GM23338 (cell line): ENCODE measurements at regions not wholly inside any gene's neighbourhood (a gene's known extent, or its start where the extent isn't known, plus 50 kb on each side); places are given as distances from the start of the nearest gene placed in this dataset.

Source experiments
- ATAC-seq: fragments of 200-7000 bp; cut with Tn5 transposase; 3 replicates; pipeline ENCODE4 v1.9.1; 2020
- DNase-seq: peaks from one replicate; pipeline ENCODE4 v3.0.0-alpha.2; 2015; ENCODE audit warnings: low spot score
- H2AFZ ChIP-seq: fragments of 200-600 bp; sonication (generic); 2 replicates; pipeline ENCODE4 v1.8.0; 2016; ENCODE audit warnings: antibody characterized with exemption, mild to moderate bottlenecking, moderate library complexity
- H3F3A ChIP-seq: fragments of 200-600 bp; sonication (generic); replicated peaks from 2 replicates; pipeline ENCODE4 v1.8.0; 2017; ENCODE audit warnings: antibody characterized with exemption, mixed run types, low read depth
- H3K27ac ChIP-seq: fragments of 200-600 bp; sonication (generic); 2 replicates; pipeline ENCODE4 v1.6.1; 2016; ENCODE audit warnings: low read depth
- H3K27me3 ChIP-seq: fragments of 200-600 bp; sonication (generic); 2 replicates; pipeline ENCODE4 v1.8.0; 2016; ENCODE audit warnings: mild to moderate bottlenecking, mixed run types, moderate library complexity; ENCODE audit not compliant: insufficient read depth
- H3K36me3 ChIP-seq: fragments of 200-600 bp; sonication (generic); 2 replicates; pipeline ENCODE4 v1.8.0; 2016; ENCODE audit warnings: mild to moderate bottlenecking; ENCODE audit not compliant: insufficient read depth
- H3K4me1 ChIP-seq: fragments of 200-600 bp; sonication (generic); 2 replicates; pipeline ENCODE4 v1.8.0; 2016; ENCODE audit warnings: mild to moderate bottlenecking, moderate library complexity; ENCODE audit not compliant: insufficient read depth
- H3K4me2 ChIP-seq: fragments of 200-600 bp; sonication (generic); 2 replicates; pipeline ENCODE4 v1.7.1; 2017; ENCODE audit warnings: mixed run types
- H3K4me3 ChIP-seq: fragments of 200-600 bp; sonication (generic); 2 replicates; pipeline ENCODE4 v1.6.1; 2016; ENCODE audit warnings: mixed run types
- H3K79me2 ChIP-seq: fragments of 200-600 bp; sonication (generic); replicated peaks from 2 replicates; pipeline ENCODE4 v1.8.0; 2017; ENCODE audit warnings: mild to moderate bottlenecking; ENCODE audit not compliant: insufficient read depth
- H3K9me2 ChIP-seq: fragments of 200-600 bp; sonication (generic); 2 replicates; pipeline ENCODE4 v1.8.0; 2017; ENCODE audit not compliant: insufficient read depth
- H4K20me1 ChIP-seq: fragments of 200-600 bp; sonication (generic); replicated peaks from 2 replicates; pipeline ENCODE4 v1.8.0; 2017; ENCODE audit warnings: mild to moderate bottlenecking; ENCODE audit not compliant: insufficient read depth
- H3K27ac Mint-ChIP-seq: 2 replicates; pipeline ENCODE4 v1.8.0; 2020; ENCODE audit warnings: inconsistent platforms, mild to moderate bottlenecking, moderate library complexity, mixed read lengths
- H3K27me3 Mint-ChIP-seq: 3 replicates; pipeline ENCODE4 v1.8.0; 2022; ENCODE audit warnings: low read depth, mild to moderate bottlenecking, moderate library complexity, mixed read lengths, inconsistent platforms; ENCODE audit not compliant: insufficient read depth, poor library complexity
- H3K36me3 Mint-ChIP-seq: 3 replicates; pipeline ENCODE4 v1.8.0; 2021; ENCODE audit warnings: low read depth, mild to moderate bottlenecking, inconsistent platforms, moderate library complexity, mixed read lengths
- H3K4me1 Mint-ChIP-seq: 3 replicates; pipeline ENCODE4 v1.8.0; 2020; ENCODE audit warnings: mild to moderate bottlenecking, inconsistent platforms, mixed read lengths
- H3K4me3 Mint-ChIP-seq: 3 replicates; pipeline ENCODE4 v1.8.0; 2021; ENCODE audit warnings: moderate library complexity, mild to moderate bottlenecking, inconsistent platforms, mixed read lengths
- H3K9me3 Mint-ChIP-seq: 3 replicates; pipeline ENCODE4 v1.8.0; 2020; ENCODE audit warnings: moderate library complexity, mild to moderate bottlenecking, inconsistent platforms, mixed read lengths
- CREB1 ChIP-seq: fragments of 250-450 bp; sonication (Bioruptor Pico); IDR thresholded peaks from 2 replicates; pipeline ENCODE4 v1.5.0; 2020; ENCODE audit warnings: low read depth, mild to moderate bottlenecking, moderate library complexity
- EZH2 ChIP-seq: fragments of 200-600 bp; sonication (generic); IDR thresholded peaks from one replicate; pipeline ENCODE4 v1.8.0; 2017; ENCODE audit warnings: antibody characterized with exemption, mild to moderate bottlenecking, low read depth; ENCODE audit not compliant: unreplicated experiment
- EZH2phosphoT487 ChIP-seq: fragments of 200-600 bp; sonication (generic); IDR thresholded peaks from one replicate; pipeline ENCODE4 v1.8.1; 2018; ENCODE audit warnings: antibody characterized with exemption; ENCODE audit not compliant: unreplicated experiment
- JUNB ChIP-seq: IDR thresholded peaks from one replicate; pipeline ENCODE4 v1.6.1; 2016; ENCODE audit warnings: antibody characterized with exemption; ENCODE audit not compliant: unreplicated experiment
- NANOG ChIP-seq: IDR thresholded peaks from 2 replicates; pipeline ENCODE4 v1.6.1; 2016; ENCODE audit warnings: antibody characterized with exemption, borderline replicate concordance
- POLR2AphosphoS5 ChIP-seq: IDR thresholded peaks from 2 replicates; pipeline ENCODE4 v1.6.1; 2016; ENCODE audit warnings: antibody characterized with exemption, low read depth
- STAT1 ChIP-seq: IDR thresholded peaks from one replicate; pipeline ENCODE4 v1.6.1; 2016; ENCODE audit warnings: antibody characterized with exemption; ENCODE audit not compliant: unreplicated experiment
- ZNF114 ChIP-seq: fragments of 250-450 bp; sonication (Bioruptor Pico); IDR thresholded peaks from 2 replicates; pipeline ENCODE4 v1.5.0; 2020; ENCODE audit warnings: mild to moderate bottlenecking, moderate library complexity
- ZNF331 ChIP-seq: fragments of 250-450 bp; sonication (Bioruptor Pico); IDR thresholded peaks from 2 replicates; pipeline ENCODE4 v1.5.0; 2020; ENCODE audit warnings: low read depth, mild to moderate bottlenecking, moderate library complexity
- TF ChIP-seq, protein P1 (sequence below), 2 experiments: fragments of 200-600 bp in 1 of 2; sonication (generic) in 1 of 2; conservative IDR thresholded peaks; 2 replicates each; pipeline versions ENCODE4 v1.5.1 to v1.6.1; 2016 to 2017; ENCODE audit warnings: antibody characterized with exemption in 2 of 2, low read depth in 2 of 2, mild to moderate bottlenecking in 2 of 2, moderate library complexity in 1 of 2
- TF ChIP-seq, protein P2 (sequence below): IDR thresholded peaks from one replicate; pipeline ENCODE4 v1.6.1; 2018; ENCODE audit warnings: antibody characterized with exemption; ENCODE audit not compliant: unreplicated experiment
- TF ChIP-seq, protein P3 (sequence below): IDR thresholded peaks from 2 replicates; pipeline ENCODE4 v1.6.1; 2016; ENCODE audit warnings: antibody characterized with exemption
- TF ChIP-seq, protein P4 (sequence below): fragments of 250-450 bp; sonication (Bioruptor Pico); IDR thresholded peaks from 2 replicates; pipeline ENCODE4 v1.5.0; 2020; ENCODE audit warnings: mild to moderate bottlenecking, moderate library complexity

DNA sequence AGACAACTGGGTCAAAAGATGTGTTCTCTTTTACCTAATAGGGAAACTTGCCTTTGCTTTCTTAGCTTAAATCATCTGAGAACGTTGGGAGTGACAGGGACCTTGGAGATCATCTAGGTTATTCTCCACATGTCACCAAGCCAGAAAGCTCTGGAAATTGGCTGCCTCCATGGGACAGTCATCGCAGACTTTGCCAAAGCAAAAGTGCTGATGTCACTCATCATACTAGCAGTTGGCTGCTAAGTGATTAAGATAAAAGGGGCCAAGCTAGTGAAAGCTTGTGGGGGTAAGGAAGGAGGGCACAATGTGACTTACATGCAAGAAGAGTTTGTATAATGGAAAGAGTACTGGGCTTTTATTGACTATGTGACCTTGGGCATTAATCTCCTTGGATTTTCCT lies 198.0 kb upstream of the PFN2 start:
- Histone ChIP-seq H4K20me1 (no peaks in the 10 kb centered on the region), H3F3A (no peaks in the 10 kb centered on the region), H3K79me2 (no peaks in the 10 kb centered on the region), H3K27me3 (no peaks in the 10 kb centered on the region), H3K4me1 (peaks cover 9% of the 10 kb centered on the region), H3K27ac (no peak overlapping the region), H3K36me3 (no peaks in the 10 kb centered on the region), H2AFZ (no peak overlapping the region), H3K9me2 (no peaks in the 10 kb centered on the region; the same call in 1 of the 2 replicates), H3K4me3 (no peak overlapping the region), H3K4me2 (no peak overlapping the region)
- DNase-seq (no peak), ATAC-seq (no peak)
- Mint-ChIP-seq H3K36me3 (no peaks in the 10 kb centered on the region), H3K4me3 (no peak overlapping the region), H3K9me3 (no peaks in the 10 kb centered on the region), H3K27ac (no peak overlapping the region), H3K4me1 (peaks cover 7% of the 10 kb centered on the region), H3K27me3 (no peaks in the 10 kb centered on the region)
- no peak for TF ChIP-seq POLR2AphosphoS5
- TF ChIP-seq STAT1: no peak
- TF ChIP-seq EZH2: no peak
- TF ChIP-seq CREB1: no peak
- no peak for TF ChIP-seq EZH2phosphoT487
- TF ChIP-seq, protein P1, sequence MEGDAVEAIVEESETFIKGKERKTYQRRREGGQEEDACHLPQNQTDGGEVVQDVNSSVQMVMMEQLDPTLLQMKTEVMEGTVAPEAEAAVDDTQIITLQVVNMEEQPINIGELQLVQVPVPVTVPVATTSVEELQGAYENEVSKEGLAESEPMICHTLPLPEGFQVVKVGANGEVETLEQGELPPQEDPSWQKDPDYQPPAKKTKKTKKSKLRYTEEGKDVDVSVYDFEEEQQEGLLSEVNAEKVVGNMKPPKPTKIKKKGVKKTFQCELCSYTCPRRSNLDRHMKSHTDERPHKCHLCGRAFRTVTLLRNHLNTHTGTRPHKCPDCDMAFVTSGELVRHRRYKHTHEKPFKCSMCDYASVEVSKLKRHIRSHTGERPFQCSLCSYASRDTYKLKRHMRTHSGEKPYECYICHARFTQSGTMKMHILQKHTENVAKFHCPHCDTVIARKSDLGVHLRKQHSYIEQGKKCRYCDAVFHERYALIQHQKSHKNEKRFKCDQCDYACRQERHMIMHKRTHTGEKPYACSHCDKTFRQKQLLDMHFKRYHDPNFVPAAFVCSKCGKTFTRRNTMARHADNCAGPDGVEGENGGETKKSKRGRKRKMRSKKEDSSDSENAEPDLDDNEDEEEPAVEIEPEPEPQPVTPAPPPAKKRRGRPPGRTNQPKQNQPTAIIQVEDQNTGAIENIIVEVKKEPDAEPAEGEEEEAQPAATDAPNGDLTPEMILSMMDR (conservative IDR thresholded peaks at IDR 0.05; ENCODE audit: low read depth in 2 of 2): no peak
- TF ChIP-seq, protein P2, sequence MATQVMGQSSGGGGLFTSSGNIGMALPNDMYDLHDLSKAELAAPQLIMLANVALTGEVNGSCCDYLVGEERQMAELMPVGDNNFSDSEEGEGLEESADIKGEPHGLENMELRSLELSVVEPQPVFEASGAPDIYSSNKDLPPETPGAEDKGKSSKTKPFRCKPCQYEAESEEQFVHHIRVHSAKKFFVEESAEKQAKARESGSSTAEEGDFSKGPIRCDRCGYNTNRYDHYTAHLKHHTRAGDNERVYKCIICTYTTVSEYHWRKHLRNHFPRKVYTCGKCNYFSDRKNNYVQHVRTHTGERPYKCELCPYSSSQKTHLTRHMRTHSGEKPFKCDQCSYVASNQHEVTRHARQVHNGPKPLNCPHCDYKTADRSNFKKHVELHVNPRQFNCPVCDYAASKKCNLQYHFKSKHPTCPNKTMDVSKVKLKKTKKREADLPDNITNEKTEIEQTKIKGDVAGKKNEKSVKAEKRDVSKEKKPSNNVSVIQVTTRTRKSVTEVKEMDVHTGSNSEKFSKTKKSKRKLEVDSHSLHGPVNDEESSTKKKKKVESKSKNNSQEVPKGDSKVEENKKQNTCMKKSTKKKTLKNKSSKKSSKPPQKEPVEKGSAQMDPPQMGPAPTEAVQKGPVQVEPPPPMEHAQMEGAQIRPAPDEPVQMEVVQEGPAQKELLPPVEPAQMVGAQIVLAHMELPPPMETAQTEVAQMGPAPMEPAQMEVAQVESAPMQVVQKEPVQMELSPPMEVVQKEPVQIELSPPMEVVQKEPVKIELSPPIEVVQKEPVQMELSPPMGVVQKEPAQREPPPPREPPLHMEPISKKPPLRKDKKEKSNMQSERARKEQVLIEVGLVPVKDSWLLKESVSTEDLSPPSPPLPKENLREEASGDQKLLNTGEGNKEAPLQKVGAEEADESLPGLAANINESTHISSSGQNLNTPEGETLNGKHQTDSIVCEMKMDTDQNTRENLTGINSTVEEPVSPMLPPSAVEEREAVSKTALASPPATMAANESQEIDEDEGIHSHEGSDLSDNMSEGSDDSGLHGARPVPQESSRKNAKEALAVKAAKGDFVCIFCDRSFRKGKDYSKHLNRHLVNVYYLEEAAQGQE: no peak
- TF ChIP-seq, protein P3, sequence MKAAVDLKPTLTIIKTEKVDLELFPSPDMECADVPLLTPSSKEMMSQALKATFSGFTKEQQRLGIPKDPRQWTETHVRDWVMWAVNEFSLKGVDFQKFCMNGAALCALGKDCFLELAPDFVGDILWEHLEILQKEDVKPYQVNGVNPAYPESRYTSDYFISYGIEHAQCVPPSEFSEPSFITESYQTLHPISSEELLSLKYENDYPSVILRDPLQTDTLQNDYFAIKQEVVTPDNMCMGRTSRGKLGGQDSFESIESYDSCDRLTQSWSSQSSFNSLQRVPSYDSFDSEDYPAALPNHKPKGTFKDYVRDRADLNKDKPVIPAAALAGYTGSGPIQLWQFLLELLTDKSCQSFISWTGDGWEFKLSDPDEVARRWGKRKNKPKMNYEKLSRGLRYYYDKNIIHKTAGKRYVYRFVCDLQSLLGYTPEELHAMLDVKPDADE: no peak
- no peak for TF ChIP-seq ZNF331 (CRISPR knock-in tag)
- TF ChIP-seq, protein P4, sequence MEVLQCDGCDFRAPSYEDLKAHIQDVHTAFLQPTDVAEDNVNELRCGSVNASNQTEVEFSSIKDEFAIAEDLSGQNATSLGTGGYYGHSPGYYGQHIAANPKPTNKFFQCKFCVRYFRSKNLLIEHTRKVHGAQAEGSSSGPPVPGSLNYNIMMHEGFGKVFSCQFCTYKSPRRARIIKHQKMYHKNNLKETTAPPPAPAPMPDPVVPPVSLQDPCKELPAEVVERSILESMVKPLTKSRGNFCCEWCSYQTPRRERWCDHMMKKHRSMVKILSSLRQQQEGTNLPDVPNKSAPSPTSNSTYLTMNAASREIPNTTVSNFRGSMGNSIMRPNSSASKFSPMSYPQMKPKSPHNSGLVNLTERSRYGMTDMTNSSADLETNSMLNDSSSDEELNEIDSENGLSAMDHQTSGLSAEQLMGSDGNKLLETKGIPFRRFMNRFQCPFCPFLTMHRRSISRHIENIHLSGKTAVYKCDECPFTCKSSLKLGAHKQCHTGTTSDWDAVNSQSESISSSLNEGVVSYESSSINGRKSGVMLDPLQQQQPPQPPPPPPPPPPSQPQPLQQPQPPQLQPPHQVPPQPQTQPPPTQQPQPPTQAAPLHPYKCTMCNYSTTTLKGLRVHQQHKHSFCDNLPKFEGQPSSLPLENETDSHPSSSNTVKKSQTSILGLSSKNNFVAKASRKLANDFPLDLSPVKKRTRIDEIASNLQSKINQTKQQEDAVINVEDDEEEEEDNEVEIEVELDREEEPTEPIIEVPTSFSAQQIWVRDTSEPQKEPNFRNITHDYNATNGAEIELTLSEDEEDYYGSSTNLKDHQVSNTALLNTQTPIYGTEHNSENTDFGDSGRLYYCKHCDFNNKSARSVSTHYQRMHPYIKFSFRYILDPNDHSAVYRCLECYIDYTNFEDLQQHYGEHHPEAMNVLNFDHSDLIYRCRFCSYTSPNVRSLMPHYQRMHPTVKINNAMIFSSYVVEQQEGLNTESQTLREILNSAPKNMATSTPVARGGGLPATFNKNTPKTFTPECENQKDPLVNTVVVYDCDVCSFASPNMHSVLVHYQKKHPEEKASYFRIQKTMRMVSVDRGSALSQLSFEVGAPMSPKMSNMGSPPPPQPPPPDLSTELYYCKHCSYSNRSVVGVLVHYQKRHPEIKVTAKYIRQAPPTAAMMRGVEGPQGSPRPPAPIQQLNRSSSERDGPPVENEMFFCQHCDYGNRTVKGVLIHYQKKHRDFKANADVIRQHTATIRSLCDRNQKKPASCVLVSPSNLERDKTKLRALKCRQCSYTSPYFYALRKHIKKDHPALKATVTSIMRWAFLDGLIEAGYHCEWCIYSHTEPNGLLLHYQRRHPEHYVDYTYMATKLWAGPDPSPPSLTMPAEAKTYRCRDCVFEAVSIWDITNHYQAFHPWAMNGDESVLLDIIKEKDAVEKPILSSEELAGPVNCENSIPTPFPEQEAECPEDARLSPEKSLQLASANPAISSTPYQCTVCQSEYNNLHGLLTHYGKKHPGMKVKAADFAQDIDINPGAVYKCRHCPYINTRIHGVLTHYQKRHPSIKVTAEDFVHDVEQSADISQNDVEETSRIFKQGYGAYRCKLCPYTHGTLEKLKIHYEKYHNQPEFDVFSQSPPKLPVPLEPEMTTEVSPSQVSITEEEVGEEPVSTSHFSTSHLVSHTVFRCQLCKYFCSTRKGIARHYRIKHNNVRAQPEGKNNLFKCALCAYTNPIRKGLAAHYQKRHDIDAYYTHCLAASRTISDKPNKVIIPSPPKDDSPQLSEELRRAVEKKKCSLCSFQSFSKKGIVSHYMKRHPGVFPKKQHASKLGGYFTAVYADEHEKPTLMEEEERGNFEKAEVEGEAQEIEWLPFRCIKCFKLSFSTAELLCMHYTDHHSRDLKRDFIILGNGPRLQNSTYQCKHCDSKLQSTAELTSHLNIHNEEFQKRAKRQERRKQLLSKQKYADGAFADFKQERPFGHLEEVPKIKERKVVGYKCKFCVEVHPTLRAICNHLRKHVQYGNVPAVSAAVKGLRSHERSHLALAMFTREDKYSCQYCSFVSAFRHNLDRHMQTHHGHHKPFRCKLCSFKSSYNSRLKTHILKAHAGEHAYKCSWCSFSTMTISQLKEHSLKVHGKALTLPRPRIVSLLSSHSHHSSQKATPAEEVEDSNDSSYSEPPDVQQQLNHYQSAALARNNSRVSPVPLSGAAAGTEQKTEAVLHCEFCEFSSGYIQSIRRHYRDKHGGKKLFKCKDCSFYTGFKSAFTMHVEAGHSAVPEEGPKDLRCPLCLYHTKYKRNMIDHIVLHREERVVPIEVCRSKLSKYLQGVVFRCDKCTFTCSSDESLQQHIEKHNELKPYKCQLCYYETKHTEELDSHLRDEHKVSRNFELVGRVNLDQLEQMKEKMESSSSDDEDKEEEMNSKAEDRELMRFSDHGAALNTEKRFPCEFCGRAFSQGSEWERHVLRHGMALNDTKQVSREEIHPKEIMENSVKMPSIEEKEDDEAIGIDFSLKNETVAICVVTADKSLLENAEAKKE (CRISPR knock-in tag): no peak
- TF ChIP-seq NANOG: no peak
- no peak for TF ChIP-seq JUNB
- no peak for TF ChIP-seq ZNF114 (CRISPR knock-in tag)
